Neutrophil (primary cell): ENCODE measurements at regions not wholly inside any gene's neighbourhood (a gene's known extent, or its start where the extent isn't known, plus 50 kb on each side); places are given as distances from the start of the nearest gene placed in this dataset.

Experiments used
- H3K27ac ChIP-seq: fragments of 200-600 bp; sonication (generic); 2 replicates; pipeline ENCODE4 v1.5.1; 2016; ENCODE audit warnings: mild to moderate bottlenecking, moderate library complexity
- H3K27me3 ChIP-seq: fragments of 200-600 bp; sonication (generic); 2 replicates; pipeline ENCODE4 v1.6.0; 2016; ENCODE audit warnings: mild to moderate bottlenecking
- H3K36me3 ChIP-seq: fragments of 200-600 bp; sonication (generic); 2 replicates; pipeline ENCODE4 v1.5.1; 2017
- H3K4me1 ChIP-seq, 2 experiments: fragments of 200-600 bp in 1 of 2; sonication (generic) in 1 of 2; 1 replicate in 1 of 2; 2 replicates in 1 of 2; pipeline versions ENCODE4 v1.5.1 to v1.6.1; 2013 to 2016; ENCODE audit warnings: low read depth in 1 of 2, low read length in 1 of 2, mild to moderate bottlenecking in 1 of 2, moderate library complexity in 1 of 2; ENCODE audit not compliant: control insufficient read depth in 1 of 2, insufficient read depth in 1 of 2
- H3K4me3 ChIP-seq, 2 experiments: fragments of 200-600 bp in 1 of 2; sonication (generic) in 1 of 2; 1 replicate in 1 of 2; 2 replicates in 1 of 2; pipeline ENCODE4 v1.5.1; 2013 to 2016; ENCODE audit warnings: low read depth in 1 of 2, low read length in 1 of 2, mild to moderate bottlenecking in 1 of 2, moderate library complexity in 1 of 2
- H3K9me3 ChIP-seq: fragments of 200-600 bp; sonication (generic); 2 replicates; pipeline ENCODE4 v1.5.1; 2016
- TF ChIP-seq, protein P1 (sequence below): fragments of 200-600 bp; sonication (generic); IDR thresholded peaks from 2 replicates; pipeline ENCODE4 v1.5.1; 2016; ENCODE audit warnings: antibody characterized with exemption

DNA sequence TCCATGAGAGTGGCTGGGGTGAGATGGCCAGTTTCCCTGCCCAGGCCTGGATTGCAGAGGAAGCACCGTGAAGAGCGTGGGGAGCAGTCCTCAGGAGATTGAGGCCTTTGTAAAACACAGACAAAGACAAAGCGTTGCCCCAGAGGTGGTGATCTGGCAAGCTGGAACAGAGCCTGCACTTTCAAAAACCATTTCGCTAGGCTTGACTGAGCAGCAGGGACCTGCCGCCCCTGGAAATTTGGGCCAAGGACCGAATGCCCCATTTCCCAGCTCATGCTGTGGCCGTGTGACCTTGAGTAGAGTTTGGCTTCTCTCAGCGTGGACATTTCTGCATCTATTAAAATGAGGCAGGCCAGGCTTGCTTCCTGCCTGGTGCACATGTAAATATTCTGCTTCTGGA lies 381.4 kb downstream of the BCOR start:
- Histone ChIP-seq H3K27me3 (no peaks in the 10 kb centered on the region), H3K4me1 (no peaks in the 10 kb centered on the region), H3K9me3 (no peaks in the 10 kb centered on the region), H3K4me3 (no peak overlapping the region), H3K36me3 (no peaks in the 10 kb centered on the region), H3K27ac (no peak overlapping the region)
- TF ChIP-seq, protein P1, sequence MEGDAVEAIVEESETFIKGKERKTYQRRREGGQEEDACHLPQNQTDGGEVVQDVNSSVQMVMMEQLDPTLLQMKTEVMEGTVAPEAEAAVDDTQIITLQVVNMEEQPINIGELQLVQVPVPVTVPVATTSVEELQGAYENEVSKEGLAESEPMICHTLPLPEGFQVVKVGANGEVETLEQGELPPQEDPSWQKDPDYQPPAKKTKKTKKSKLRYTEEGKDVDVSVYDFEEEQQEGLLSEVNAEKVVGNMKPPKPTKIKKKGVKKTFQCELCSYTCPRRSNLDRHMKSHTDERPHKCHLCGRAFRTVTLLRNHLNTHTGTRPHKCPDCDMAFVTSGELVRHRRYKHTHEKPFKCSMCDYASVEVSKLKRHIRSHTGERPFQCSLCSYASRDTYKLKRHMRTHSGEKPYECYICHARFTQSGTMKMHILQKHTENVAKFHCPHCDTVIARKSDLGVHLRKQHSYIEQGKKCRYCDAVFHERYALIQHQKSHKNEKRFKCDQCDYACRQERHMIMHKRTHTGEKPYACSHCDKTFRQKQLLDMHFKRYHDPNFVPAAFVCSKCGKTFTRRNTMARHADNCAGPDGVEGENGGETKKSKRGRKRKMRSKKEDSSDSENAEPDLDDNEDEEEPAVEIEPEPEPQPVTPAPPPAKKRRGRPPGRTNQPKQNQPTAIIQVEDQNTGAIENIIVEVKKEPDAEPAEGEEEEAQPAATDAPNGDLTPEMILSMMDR = no peak

DNA sequence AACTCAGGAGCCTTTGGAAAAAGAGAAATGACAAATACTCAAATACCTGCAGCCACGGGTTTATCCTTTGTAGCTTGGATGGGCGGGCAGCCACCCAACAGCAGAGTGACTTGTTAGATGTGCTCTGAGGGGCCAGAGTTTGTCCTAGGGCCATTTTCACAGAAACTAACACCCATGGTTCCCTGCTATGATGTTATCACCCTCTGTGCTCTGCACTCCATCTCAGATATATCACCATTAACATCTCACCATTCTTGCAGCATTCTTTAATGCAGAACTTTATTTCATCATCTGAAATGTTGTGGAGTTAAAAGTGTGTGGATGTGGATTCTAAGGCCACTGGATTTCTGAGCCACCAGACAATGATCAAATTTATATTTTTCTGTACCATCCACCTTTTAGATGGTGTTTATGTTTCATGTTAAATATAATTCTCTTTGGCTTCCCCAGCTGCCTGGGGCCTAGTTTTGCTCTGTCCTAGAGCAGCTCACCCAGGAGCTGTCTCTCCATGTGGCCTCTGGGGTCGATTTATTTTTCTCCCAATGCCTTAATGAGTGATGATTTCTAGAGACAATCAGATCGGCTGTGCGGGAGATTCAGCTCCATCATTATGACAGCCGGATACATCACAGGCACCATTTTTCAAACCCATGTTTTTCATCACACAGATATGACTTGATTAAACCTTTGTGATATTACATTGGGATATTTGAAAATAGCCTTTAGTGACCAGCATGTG lies 380.8 kb downstream of the BCOR start:
- Histone ChIP-seq H3K27ac (no peak overlapping the region), H3K36me3 (no peaks in the 10 kb centered on the region), H3K4me3 (no peak overlapping the region), H3K9me3 (no peaks in the 10 kb centered on the region), H3K4me1 (no peaks in the 10 kb centered on the region), H3K27me3 (no peaks in the 10 kb centered on the region)
- TF ChIP-seq, protein P1 = no peak

DNA sequence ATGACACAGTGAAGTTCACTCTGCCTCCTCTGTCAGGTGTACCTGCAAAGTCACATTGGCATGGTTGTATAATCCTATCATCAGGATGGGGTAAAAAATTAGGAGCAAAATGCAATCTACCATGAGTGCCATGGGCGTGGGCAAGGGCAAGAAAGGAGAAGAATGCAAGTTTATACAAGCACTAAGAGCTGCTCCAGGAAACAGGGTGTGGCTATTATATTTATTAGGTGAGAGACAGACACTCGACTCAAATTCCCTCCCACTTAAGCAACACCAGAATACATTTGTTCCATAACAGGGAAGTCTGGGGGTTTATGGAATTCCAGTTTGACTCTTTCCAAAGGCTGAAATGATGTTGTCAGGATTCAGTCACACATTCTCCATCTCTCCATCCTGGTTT lies 378.8 kb downstream of the BCOR start:
- Histone ChIP-seq H3K9me3 (no peaks in the 10 kb centered on the region), H3K4me3 (no peak overlapping the region), H3K27ac (no peak overlapping the region), H3K27me3 (no peaks in the 10 kb centered on the region), H3K4me1 (no peaks in the 10 kb centered on the region), H3K36me3 (no peaks in the 10 kb centered on the region)
- TF ChIP-seq, protein P1 = no peak

DNA sequence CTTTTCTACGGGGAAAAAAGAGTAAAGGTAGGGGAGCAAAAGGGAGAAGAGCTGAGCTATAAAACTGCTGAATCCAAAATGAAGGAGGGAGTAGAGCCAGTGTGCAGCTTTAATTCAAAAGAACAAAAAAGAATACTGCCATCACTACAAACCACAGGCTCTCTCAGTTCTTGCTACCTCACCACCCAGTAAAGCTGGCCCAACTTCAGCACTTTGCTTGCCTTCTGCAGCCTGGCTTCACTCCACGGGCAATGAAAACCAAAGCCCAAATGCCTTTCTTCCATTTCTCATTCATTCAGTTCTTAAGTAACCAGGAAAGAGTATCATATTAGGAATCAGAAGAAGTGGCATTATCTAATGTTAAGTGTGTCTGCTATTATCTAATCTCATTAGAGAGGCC lies 376.8 kb downstream of the BCOR start:
- Histone ChIP-seq H3K36me3 (no peaks in the 10 kb centered on the region), H3K4me3 (no peak overlapping the region), H3K27me3 (no peaks in the 10 kb centered on the region), H3K9me3 (no peaks in the 10 kb centered on the region), H3K27ac (no peak overlapping the region), H3K4me1 (no peaks in the 10 kb centered on the region)
- TF ChIP-seq, protein P1 = no peak

DNA sequence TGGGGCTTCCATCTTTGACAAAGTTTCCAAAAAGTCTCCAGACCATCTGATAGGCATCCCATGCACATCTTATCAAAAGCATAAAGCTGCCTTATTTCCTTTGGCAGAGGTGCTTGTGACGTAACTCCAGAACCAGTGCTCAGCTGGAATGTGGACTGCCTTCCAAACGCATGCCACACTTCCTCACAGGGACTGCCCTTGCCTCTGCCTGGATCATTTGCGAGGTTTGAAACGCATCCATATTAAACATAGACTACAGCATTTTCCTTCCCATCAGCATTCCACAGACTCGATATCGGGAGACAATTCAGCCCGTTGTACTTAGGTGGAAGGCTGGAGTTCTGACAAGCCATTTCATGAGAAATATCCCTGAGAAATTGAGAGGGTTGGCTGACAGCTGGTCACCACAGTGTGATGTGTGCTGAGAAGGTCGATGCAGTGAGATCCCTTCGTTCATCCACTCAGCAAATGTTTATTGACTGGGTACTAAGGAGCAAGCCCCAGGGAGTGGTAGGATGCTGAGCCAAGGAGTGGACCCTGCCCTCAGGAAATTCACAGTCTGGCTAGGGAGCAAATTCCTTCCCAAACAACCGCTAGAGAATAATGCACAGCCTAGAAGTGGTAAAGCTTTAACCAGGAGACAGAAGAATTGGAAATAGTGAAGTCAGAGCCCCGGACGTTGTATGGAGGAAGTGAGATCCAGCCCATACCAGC lies 376.0 kb downstream of the BCOR start:
- H3K9me3 ChIP-seq = no peaks in the 10 kb centered on the region
- H3K4me3 ChIP-seq = no peak overlapping the region
- H3K27me3 ChIP-seq = no peaks in the 10 kb centered on the region
- TF ChIP-seq, protein P1 = no peak
- no peaks in the 10 kb centered on the region for H3K36me3 ChIP-seq
- H3K27ac ChIP-seq = no peak overlapping the region
- H3K4me1 ChIP-seq = no peaks in the 10 kb centered on the region
